ENCODE measurements at regions not wholly inside any gene's neighbourhood (a gene's known extent, or its start where the extent isn't known, plus 50 kb on each side); places are given as distances from the start of the nearest gene placed in this dataset.

GRCh38 chr12:48261773-48262172 lies 58.7 kb upstream of the OR10AD1 start:
- no peak overlapping the region for H3K27ac ChIP-seq (ENCODE audit: control insufficient read depth, insufficient read depth)
- RAD21 ChIA-PET (ENCODE audit: unreplicated experiment) = no interaction called here
- no peak overlapping the region for H2AFZ ChIP-seq (ENCODE audit: control insufficient read depth, low read depth, low read length)
- H3K4me2 ChIP-seq (ENCODE audit: control insufficient read depth, insufficient read depth) = no peak overlapping the region
- DNase-seq (ENCODE audit: low read depth, low spot score) (no peak), FAIRE-seq (no peak), ATAC-seq (no peak)
- POLR2A ChIA-PET = interaction anchor here (0.6 kb wide), 1 partner anchor 28 kb away, joined by 3 read pairs; no protein-coding TSS in a partner anchor
- no peaks in the 10 kb centered on the region for H3K9me3 ChIP-seq (replicated peaks; ENCODE audit: control insufficient read depth, insufficient read depth, low read length)
- no peaks in the 10 kb centered on the region for H3K36me3 ChIP-seq (ENCODE audit: control insufficient read depth in 2 of 2, insufficient read depth in 2 of 2, low read length in 1 of 2)
- no peaks in the 10 kb centered on the region for H3K4me1 ChIP-seq (ENCODE audit: control insufficient read depth, insufficient read depth, low read length)
- no peaks in the 10 kb centered on the region for H4K20me1 ChIP-seq (ENCODE audit: control insufficient read depth, insufficient read depth)
- TF ChIP-seq, protein P1, sequence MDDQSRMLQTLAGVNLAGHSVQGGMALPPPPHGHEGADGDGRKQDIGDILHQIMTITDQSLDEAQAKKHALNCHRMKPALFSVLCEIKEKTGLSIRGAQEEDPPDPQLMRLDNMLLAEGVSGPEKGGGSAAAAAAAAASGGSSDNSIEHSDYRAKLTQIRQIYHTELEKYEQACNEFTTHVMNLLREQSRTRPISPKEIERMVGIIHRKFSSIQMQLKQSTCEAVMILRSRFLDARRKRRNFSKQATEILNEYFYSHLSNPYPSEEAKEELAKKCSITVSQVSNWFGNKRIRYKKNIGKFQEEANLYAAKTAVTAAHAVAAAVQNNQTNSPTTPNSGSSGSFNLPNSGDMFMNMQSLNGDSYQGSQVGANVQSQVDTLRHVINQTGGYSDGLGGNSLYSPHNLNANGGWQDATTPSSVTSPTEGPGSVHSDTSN (IDR thresholded peaks at IDR 0.05; ENCODE audit: insufficient replicate concordance, low read depth, low read length) = no peak
- TF ChIP-seq JUNB (IDR thresholded peaks at IDR 0.05) (no peak), ZNF24 (IDR thresholded peaks at IDR 0.05) (no peak), SREBF2 (IDR thresholded peaks at IDR 0.05; ENCODE audit: low read length) (no peak), TCF3 (IDR thresholded peaks at IDR 0.05; ENCODE audit: borderline replicate concordance, insufficient read depth, low read depth, low read length) (no peak), ESRRA (IDR thresholded peaks at IDR 0.05; ENCODE audit: low read length) (no peak), GABPA (IDR thresholded peaks at IDR 0.05; ENCODE audit: low read depth) (no peak), PAX5 (IDR thresholded peaks at IDR 0.05; ENCODE audit: borderline replicate concordance, low read depth, low read length) (no peak), BACH1 (IDR thresholded peaks at IDR 0.05; ENCODE audit: borderline replicate concordance) (no peak)
- TF ChIP-seq, protein P2, sequence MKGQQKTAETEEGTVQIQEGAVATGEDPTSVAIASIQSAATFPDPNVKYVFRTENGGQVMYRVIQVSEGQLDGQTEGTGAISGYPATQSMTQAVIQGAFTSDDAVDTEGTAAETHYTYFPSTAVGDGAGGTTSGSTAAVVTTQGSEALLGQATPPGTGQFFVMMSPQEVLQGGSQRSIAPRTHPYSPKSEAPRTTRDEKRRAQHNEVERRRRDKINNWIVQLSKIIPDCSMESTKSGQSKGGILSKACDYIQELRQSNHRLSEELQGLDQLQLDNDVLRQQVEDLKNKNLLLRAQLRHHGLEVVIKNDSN (IDR thresholded peaks at IDR 0.05; ENCODE audit: borderline replicate concordance, extremely low read length, insufficient read depth, low read depth, low read length) = no peak
- TF ChIP-seq, protein P3, sequence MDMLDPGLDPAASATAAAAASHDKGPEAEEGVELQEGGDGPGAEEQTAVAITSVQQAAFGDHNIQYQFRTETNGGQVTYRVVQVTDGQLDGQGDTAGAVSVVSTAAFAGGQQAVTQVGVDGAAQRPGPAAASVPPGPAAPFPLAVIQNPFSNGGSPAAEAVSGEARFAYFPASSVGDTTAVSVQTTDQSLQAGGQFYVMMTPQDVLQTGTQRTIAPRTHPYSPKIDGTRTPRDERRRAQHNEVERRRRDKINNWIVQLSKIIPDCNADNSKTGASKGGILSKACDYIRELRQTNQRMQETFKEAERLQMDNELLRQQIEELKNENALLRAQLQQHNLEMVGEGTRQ (IDR thresholded peaks at IDR 0.05; ENCODE audit: borderline replicate concordance, low read depth, low read length) = no peak
- TF ChIP-seq, protein P4, sequence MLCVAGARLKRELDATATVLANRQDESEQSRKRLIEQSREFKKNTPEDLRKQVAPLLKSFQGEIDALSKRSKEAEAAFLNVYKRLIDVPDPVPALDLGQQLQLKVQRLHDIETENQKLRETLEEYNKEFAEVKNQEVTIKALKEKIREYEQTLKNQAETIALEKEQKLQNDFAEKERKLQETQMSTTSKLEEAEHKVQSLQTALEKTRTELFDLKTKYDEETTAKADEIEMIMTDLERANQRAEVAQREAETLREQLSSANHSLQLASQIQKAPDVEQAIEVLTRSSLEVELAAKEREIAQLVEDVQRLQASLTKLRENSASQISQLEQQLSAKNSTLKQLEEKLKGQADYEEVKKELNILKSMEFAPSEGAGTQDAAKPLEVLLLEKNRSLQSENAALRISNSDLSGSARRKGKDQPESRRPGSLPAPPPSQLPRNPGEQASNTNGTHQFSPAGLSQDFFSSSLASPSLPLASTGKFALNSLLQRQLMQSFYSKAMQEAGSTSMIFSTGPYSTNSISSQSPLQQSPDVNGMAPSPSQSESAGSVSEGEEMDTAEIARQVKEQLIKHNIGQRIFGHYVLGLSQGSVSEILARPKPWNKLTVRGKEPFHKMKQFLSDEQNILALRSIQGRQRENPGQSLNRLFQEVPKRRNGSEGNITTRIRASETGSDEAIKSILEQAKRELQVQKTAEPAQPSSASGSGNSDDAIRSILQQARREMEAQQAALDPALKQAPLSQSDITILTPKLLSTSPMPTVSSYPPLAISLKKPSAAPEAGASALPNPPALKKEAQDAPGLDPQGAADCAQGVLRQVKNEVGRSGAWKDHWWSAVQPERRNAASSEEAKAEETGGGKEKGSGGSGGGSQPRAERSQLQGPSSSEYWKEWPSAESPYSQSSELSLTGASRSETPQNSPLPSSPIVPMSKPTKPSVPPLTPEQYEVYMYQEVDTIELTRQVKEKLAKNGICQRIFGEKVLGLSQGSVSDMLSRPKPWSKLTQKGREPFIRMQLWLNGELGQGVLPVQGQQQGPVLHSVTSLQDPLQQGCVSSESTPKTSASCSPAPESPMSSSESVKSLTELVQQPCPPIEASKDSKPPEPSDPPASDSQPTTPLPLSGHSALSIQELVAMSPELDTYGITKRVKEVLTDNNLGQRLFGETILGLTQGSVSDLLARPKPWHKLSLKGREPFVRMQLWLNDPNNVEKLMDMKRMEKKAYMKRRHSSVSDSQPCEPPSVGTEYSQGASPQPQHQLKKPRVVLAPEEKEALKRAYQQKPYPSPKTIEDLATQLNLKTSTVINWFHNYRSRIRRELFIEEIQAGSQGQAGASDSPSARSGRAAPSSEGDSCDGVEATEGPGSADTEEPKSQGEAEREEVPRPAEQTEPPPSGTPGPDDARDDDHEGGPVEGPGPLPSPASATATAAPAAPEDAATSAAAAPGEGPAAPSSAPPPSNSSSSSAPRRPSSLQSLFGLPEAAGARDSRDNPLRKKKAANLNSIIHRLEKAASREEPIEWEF (IDR thresholded peaks at IDR 0.05; ENCODE audit: insufficient replicate concordance, low read depth, low read length) = no peak
- in situ Hi-C loops (cut with MboI) (no loop called here), intact Hi-C loops (cut with micrococcal nuclease; ENCODE audit: unreplicated experiment) (no loop called here)
- H3K9ac ChIP-seq (ENCODE audit: control insufficient read depth, insufficient read depth, low read length) = no peak overlapping the region
- H3K79me2 ChIP-seq (ENCODE audit: control insufficient read depth, insufficient read depth, low read length) = no peaks in the 10 kb centered on the region
- no peak overlapping the region for H3K4me3 ChIP-seq
- CTCF ChIA-PET = interaction anchor here (1.1 to 1.3 kb wide), 2 partner anchors 25 to 64 kb away, joined by 3 read pairs; no protein-coding TSS in a partner anchor
- 0 out of 4 replicates have a peak, but pooled peaks cover 0 to 2% of the 10 kb centered on the region in 2 experiments for H3K27me3 ChIP-seq (replicated peaks in 1 of 2; ENCODE audit: control insufficient read depth in 2 of 2, insufficient read depth in 2 of 2, low read length in 1 of 2)
- SMC1A ChIA-PET (ENCODE audit: uncharacterized antibody, unreplicated experiment) = interaction anchor here (1.4 kb wide), 1 partner anchor 357 kb away, joined by 4 read pairs; no protein-coding TSS in a partner anchor
- no TSS peak for BruUV-seq (replicated peaks)
- WGBS (ENCODE audit: insufficient coverage, insufficient replicate concordance, low lambda C conversion rate, missing lambda C conversion rate) = 0% methylated on average over 2 of the region's 2 CpGs

All from GM12878 (cell line).